Panc1 (cell line): ENCODE measurements at regions not wholly inside any gene's neighbourhood (a gene's known extent, or its start where the extent isn't known, plus 50 kb on each side); places are given as distances from the start of the nearest gene placed in this dataset.

Source experiments
- ATAC-seq: fragments of 200-7000 bp; cut with Tn5 transposase; 2 replicates; pipeline ENCODE4 v1.9.1; 2020; ENCODE audit warnings: mild to moderate bottlenecking, moderate library complexity
- BruUV-seq: library from RNA; stranded (reverse); fragments of 400-500 nt; replicated peaks from 2 replicates; lab custom pipeline; 2021; lab: Mats Ljungman, UMichigan
- CTCF ChIA-PET: fragments of 300-600 bp; sonication (Branson Sonifier 250); formaldehyde crosslinking; loops from one replicate; lab custom pipeline; 2022; ENCODE audit warnings: antibody characterized with exemption; lab: Charles Lee
- POLR2A ChIA-PET: fragments of 300-600 bp; sonication (Branson Sonifier 250); formaldehyde crosslinking; loops from one replicate; lab custom pipeline; 2022; ENCODE audit warnings: antibody characterized with exemption; lab: Charles Lee
- DNase-seq: peaks from one replicate; pipeline ENCODE4 v3.0.0-alpha.2; 2010; ENCODE audit warnings: low read depth, low spot score
- H3K27ac ChIP-seq: 2 replicates; pipeline ENCODE4 v1.5.1; 2011; ENCODE audit warnings: mild to moderate bottlenecking, low read length, inconsistent platforms
- H3K27me3 ChIP-seq: fragments of 200-500 bp; sonication (Bioruptor generic); 2 replicates; pipeline ENCODE4 v1.6.0; 2014; ENCODE audit warnings: low read length, inconsistent platforms; ENCODE audit not compliant: control insufficient read depth, insufficient read depth
- H3K36me3 ChIP-seq: fragments of 200-500 bp; sonication (Bioruptor generic); 2 replicates; pipeline ENCODE4 v1.5.1; 2014; ENCODE audit warnings: inconsistent platforms, mild to moderate bottlenecking, low read length, moderate library complexity; ENCODE audit not compliant: control insufficient read depth, insufficient read depth
- H3K4me1 ChIP-seq: 2 replicates; pipeline ENCODE4 v1.5.1; 2011; ENCODE audit warnings: inconsistent platforms, mild to moderate bottlenecking, low read length, moderate library complexity; ENCODE audit not compliant: control insufficient read depth, insufficient read depth
- H3K4me3 ChIP-seq, 2 experiments: 2 replicates each; pipeline ENCODE4 v1.5.1; 2011 to 2012; ENCODE audit warnings: low read depth in 2 of 2, low read length in 2 of 2, mild to moderate bottlenecking in 2 of 2, inconsistent platforms in 1 of 2, moderate library complexity in 1 of 2
- H3K9me3 ChIP-seq: fragments of 200-500 bp; sonication (Bioruptor generic); 2 replicates; pipeline ENCODE4 v1.5.1; 2014; ENCODE audit warnings: low read depth, mild to moderate bottlenecking, inconsistent platforms, low read length, moderate library complexity; ENCODE audit not compliant: control insufficient read depth, insufficient read depth
- CTCF ChIP-seq: fragments of 450-650 bp; IDR thresholded peaks from 2 replicates; pipeline ENCODE4 v1.5.1; 2017; ENCODE audit warnings: mild to moderate bottlenecking
- POLR2AphosphoS5 ChIP-seq: IDR thresholded peaks from 2 replicates; pipeline ENCODE4 v1.6.1; 2012; ENCODE audit warnings: mild to moderate bottlenecking, low read depth, low read length, moderate library complexity
- REST ChIP-seq, 2 experiments: IDR thresholded peaks; 2 replicates each; pipeline ENCODE4 v1.6.1; 2011 to 2012; ENCODE audit warnings: low read depth in 2 of 2, control low read depth in 1 of 2, low read length in 1 of 2, mild to moderate bottlenecking in 1 of 2, moderate library complexity in 1 of 2; ENCODE audit not compliant: insufficient read depth in 1 of 2
- SIN3A ChIP-seq: IDR thresholded peaks from 2 replicates; pipeline ENCODE4 v1.6.1; 2012; ENCODE audit warnings: low read depth, mild to moderate bottlenecking, low read length, moderate library complexity, borderline replicate concordance; ENCODE audit not compliant: insufficient read depth
- TCF7L2 ChIP-seq: IDR thresholded peaks from 2 replicates; pipeline ENCODE4 v1.6.1; 2011; ENCODE audit warnings: mild to moderate bottlenecking, low read depth, low read length, inconsistent platforms
- in situ Hi-C: cut with HindIII; loops from 2 replicates; pipeline ENCODE4 v1.10.0; 2016; ENCODE audit warnings: low sequenced_read_pairs, low pct_unique_long_range_greater_than_20kb
- intact Hi-C: fragments of 100-400 bp; cut with micrococcal nuclease; formaldehyde crosslinking; loops from one replicate; pipeline ENCODE4 v1.10.0; 2022; ENCODE audit not compliant: unreplicated experiment

GRCh38 chr2:187134306-187134705, 285.3 kb upstream of the ZSWIM2 start:
- H3K36me3 ChIP-seq, result no peaks in the 10 kb centered on the region
- intact Hi-C loops (no loop called here), in situ Hi-C loops (no loop called here)
- no peak overlapping the region for H3K4me3 ChIP-seq
- ATAC-seq (no peak), DNase-seq (no peak)
- no peak overlapping the region for H3K27ac ChIP-seq
- ChIA-PET POLR2A (no interaction called here), CTCF (no interaction called here)
- no TSS peak for BruUV-seq
- no peaks in the 10 kb centered on the region for H3K9me3 ChIP-seq
- H3K27me3 ChIP-seq, result no peaks in the 10 kb centered on the region
- no peaks in the 10 kb centered on the region for H3K4me1 ChIP-seq
- no peak for TF ChIP-seq CTCF
- no peak for TF ChIP-seq REST (IDR thresholded peaks at IDR 0.05; ENCODE audit: insufficient read depth in 1 of 2, low read depth in 2 of 2, low read length in 1 of 2)
- TF ChIP-seq POLR2AphosphoS5, result no peak
- TF ChIP-seq TCF7L2, result no peak
- no peak for TF ChIP-seq SIN3A

GRCh38 chr2:187129868-187130267, 280.9 kb upstream of the ZSWIM2 start:
- ATAC-seq (no peak), DNase-seq (no peak)
- no peaks in the 10 kb centered on the region for H3K9me3 ChIP-seq
- H3K4me3 ChIP-seq, result no peak overlapping the region
- in situ Hi-C loops (no loop called here), intact Hi-C loops (no loop called here)
- CTCF ChIA-PET, result no interaction called here
- H3K27me3 ChIP-seq, result no peaks in the 10 kb centered on the region
- H3K27ac ChIP-seq, result no peak overlapping the region
- BruUV-seq, result no TSS peak
- H3K4me1 ChIP-seq, result no peaks in the 10 kb centered on the region
- TF ChIP-seq POLR2AphosphoS5, result no peak
- no peak for TF ChIP-seq CTCF
- no peak for TF ChIP-seq SIN3A
- no peak for TF ChIP-seq REST (IDR thresholded peaks at IDR 0.05; ENCODE audit: insufficient read depth in 1 of 2, low read depth in 2 of 2, low read length in 1 of 2)
- no peak for TF ChIP-seq TCF7L2
- POLR2A ChIA-PET, result no interaction called here
- H3K36me3 ChIP-seq, result no peaks in the 10 kb centered on the region
